Gastrocnemius medialis (tissue), 4 donors: ENCODE measurements at regions not wholly inside any gene's neighbourhood (a gene's known extent, or its start where the extent isn't known, plus 50 kb on each side); places are given as distances from the start of the nearest gene placed in this dataset.

Experiments
- POLR2A ChIP-seq, 2 donors: fragments of 450-650 bp; IDR thresholded peaks; one replicate each; pipeline ENCODE4 v1.6.1; 2017; ENCODE audit warnings: antibody characterized with exemption in 2 of 2, mild to moderate bottlenecking in 2 of 2, moderate library complexity in 2 of 2
- TF ChIP-seq, protein P1 (sequence below), 5 experiments: fragments of 450-650 bp in 3 of 5; fragments of 200-600 bp in 2 of 5; sonication (generic) in 2 of 5; IDR thresholded peaks in 4 of 5; conservative IDR thresholded peaks in 1 of 5; 1 replicate in 4 of 5; 2 replicates in 1 of 5; pipeline ENCODE4 v1.5.1; 2016 to 2019; ENCODE audit warnings: antibody characterized with exemption in 5 of 5, mild to moderate bottlenecking in 3 of 5, moderate library complexity in 3 of 5

DNA sequence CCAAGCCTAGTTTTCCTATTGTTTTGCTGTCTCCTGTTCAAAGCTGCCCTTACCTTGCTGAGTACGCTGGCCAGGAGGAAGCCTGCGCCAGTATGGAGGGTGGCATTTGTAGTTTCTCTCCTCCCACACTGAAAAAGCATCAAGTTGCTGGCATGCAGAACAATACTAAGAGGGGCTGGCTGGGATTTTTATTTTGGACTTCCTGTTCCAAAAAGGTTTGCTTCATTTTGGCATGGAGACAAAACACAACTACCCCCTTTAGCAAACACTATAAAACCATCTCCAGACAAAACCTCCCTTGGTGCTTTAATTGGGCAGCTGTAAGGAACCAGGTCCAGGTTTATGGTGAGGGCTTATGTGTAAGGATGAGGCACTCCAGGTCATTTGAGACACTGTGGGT lies 457.6 kb downstream of the PDCD6IP start:
- TF ChIP-seq, protein P1, sequence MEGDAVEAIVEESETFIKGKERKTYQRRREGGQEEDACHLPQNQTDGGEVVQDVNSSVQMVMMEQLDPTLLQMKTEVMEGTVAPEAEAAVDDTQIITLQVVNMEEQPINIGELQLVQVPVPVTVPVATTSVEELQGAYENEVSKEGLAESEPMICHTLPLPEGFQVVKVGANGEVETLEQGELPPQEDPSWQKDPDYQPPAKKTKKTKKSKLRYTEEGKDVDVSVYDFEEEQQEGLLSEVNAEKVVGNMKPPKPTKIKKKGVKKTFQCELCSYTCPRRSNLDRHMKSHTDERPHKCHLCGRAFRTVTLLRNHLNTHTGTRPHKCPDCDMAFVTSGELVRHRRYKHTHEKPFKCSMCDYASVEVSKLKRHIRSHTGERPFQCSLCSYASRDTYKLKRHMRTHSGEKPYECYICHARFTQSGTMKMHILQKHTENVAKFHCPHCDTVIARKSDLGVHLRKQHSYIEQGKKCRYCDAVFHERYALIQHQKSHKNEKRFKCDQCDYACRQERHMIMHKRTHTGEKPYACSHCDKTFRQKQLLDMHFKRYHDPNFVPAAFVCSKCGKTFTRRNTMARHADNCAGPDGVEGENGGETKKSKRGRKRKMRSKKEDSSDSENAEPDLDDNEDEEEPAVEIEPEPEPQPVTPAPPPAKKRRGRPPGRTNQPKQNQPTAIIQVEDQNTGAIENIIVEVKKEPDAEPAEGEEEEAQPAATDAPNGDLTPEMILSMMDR (IDR thresholded peaks at IDR 0.05 in 4 of 5, conservative IDR thresholded peaks at IDR 0.05 in 1 of 5) = no peak
- TF ChIP-seq POLR2A (IDR thresholded peaks at IDR 0.05) = no peak
